ENCODE measurements at regions not wholly inside any gene's neighbourhood (a gene's known extent, or its start where the extent isn't known, plus 50 kb on each side); places are given as distances from the start of the nearest gene placed in this dataset.

DNA sequence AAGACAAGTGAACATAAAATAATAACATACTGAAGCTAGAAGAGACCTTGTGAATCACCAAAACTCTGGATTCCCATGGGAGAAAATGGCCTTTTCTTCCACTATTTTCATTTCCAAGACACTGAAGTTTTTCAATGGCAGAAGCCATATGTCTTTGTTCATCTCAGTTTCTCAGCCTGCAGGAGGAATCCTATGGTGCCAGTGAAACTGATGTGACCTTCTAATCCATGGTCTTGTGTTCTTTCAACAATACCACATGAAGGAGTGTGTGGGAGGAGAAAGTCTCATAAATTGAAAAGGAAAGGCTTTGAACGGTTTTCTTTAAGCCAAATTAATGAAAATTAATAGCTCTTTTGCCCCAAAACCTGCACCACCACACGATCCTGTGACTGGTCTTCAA is 257.3 kb downstream of the EPHA4 start:
- TF ChIP-seq, protein P1, sequence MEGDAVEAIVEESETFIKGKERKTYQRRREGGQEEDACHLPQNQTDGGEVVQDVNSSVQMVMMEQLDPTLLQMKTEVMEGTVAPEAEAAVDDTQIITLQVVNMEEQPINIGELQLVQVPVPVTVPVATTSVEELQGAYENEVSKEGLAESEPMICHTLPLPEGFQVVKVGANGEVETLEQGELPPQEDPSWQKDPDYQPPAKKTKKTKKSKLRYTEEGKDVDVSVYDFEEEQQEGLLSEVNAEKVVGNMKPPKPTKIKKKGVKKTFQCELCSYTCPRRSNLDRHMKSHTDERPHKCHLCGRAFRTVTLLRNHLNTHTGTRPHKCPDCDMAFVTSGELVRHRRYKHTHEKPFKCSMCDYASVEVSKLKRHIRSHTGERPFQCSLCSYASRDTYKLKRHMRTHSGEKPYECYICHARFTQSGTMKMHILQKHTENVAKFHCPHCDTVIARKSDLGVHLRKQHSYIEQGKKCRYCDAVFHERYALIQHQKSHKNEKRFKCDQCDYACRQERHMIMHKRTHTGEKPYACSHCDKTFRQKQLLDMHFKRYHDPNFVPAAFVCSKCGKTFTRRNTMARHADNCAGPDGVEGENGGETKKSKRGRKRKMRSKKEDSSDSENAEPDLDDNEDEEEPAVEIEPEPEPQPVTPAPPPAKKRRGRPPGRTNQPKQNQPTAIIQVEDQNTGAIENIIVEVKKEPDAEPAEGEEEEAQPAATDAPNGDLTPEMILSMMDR (IDR thresholded peaks at IDR 0.05): no peak
- no peak for TF ChIP-seq POLR2AphosphoS5 (IDR thresholded peaks at IDR 0.05; ENCODE audit: insufficient read depth in 1 of 2, low read depth in 1 of 2)
